Prostate gland (tissue), 2 donors: ENCODE measurements at regions not wholly inside any gene's neighbourhood (a gene's known extent, or its start where the extent isn't known, plus 50 kb on each side); places are given as distances from the start of the nearest gene placed in this dataset.
"Not testable (repeated sequence)": the region's sequence is repeated elsewhere in the genome, so short reads cannot be mapped to it uniquely, and the experiment has no call there.

ENCODE experiments used
- DNase-seq: peaks from one replicate; pipeline ENCODE4 v3.0.0-alpha.2; 2019; ENCODE audit warnings: low spot score
- H3K27ac ChIP-seq, 2 donors: fragments of 200-600 bp; sonication (generic); 2 replicates each; pipeline ENCODE4 v1.5.1; 2017 to 2019
- H3K27me3 ChIP-seq: fragments of 200-600 bp; sonication (generic); replicated peaks from 2 replicates; pipeline ENCODE4 v1.5.1; 2019; ENCODE audit not compliant: insufficient read depth
- H3K36me3 ChIP-seq, 2 donors: fragments of 200-600 bp; sonication (generic); 1 replicate in 1 of 2; 2 replicates in 1 of 2; pipeline versions ENCODE4 v1.5.1 to v1.8.1; 2017 to 2019
- H3K4me1 ChIP-seq: fragments of 200-600 bp; sonication (generic); replicated peaks from 2 replicates; pipeline ENCODE4 v1.5.1; 2019
- H3K4me3 ChIP-seq, 2 donors: fragments of 200-600 bp; sonication (generic); 2 replicates each; pipeline ENCODE4 v1.5.1; 2017 to 2019
- H3K9me3 ChIP-seq: fragments of 200-600 bp; sonication (generic); 2 replicates; pipeline ENCODE4 v1.5.1; 2017
- WGBS: methylation state at CpG from one replicate; pipeline ENCODE4 v1.1.5; 2018; 5-methylcytosine and 5-hydroxymethylcytosine counted together
- intact Hi-C: fragments of 100-400 bp; cut with DNase I; formaldehyde crosslinking; loops from one replicate; pipeline ENCODE4 v1.14.2; 2022

DNA sequence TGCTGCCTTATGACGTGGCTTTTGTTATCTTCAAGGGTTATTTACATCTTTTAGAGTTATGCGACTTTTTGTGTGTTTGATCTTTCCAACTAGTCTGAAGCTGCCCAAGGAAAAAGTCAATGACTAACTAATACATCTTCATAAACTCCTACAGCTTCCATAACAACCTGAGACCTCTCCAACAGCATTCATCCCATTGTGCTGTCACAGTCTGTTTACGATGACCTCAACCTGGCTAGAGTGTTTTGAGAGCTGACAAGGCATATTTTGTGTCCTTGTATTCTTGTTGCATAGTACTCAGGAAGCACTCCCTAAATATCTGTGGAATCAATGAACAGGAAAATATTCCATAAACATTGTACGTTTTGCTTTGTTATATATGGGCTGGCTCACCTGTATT is 100.2 kb upstream of the NBPF26 start:
- no CpG with 5 or more reads among the region's 4 CpGs for WGBS
- H3K27me3 ChIP-seq, H3K36me3 ChIP-seq, H3K27ac ChIP-seq, DNase-seq, H3K4me3 ChIP-seq, intact Hi-C loops, H3K9me3 ChIP-seq, H3K4me1 ChIP-seq: not testable (repeated sequence)

DNA sequence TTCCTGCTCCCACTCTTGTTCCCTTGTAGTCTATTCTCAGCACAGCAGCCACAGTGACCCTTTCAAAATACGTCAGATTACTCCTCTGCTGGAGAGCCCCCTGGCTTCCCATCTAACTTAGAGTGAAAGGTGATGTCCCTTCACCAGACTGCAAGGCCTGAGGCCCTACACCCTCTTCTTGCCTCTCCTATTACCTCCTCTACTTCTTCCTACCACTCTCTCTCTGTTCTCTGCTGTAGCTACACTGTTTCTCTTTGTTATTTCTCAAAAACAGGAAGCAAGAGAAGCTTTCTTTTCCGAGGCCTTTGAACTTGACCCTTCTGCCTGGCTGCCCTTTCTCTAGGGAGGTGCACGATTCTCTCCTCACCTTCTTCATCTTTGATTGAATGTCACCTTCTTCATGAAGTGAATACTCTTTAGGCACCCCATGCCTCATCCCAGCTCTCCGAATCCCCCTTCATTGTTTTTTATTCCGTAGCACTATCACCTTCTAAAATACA is 99.1 kb upstream of the NBPF26 start:
- DNase-seq, H3K9me3 ChIP-seq, intact Hi-C loops, H3K4me3 ChIP-seq, H3K27me3 ChIP-seq, H3K36me3 ChIP-seq, H3K4me1 ChIP-seq, H3K27ac ChIP-seq: not testable (repeated sequence)
- 93% methylated on average over 4 of the region's 5 CpGs for WGBS

DNA sequence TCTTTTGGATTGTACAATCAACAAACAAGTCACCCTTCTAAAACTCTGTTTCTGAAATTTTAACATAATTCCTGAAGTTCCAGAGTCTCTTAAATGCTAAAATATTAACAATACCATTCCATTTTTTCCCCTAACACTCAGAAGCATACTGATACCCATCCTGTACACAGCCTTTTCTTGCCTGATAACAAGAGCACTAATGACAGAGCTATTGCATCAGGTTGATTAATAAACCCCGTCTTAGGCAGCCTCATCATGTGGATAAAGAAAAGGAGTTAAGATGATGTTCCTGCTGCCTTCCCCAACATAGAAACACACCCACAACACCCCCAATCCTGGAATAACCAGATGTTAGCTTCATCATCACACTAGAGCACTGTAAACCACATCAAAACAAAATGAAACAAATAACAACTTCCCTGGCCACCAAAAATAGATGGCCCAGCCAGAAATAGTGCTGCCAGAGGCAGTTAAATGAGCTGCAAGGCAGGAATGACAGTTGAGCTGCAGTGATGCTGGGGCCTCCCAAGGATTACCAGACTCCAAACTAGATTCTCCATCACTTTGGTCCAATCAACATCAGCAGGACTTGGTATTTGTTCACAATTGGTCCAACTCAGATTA is 93.8 kb upstream of the NBPF26 start:
- intact Hi-C loops, H3K27ac ChIP-seq, H3K9me3 ChIP-seq, H3K4me3 ChIP-seq, DNase-seq, H3K4me1 ChIP-seq, H3K36me3 ChIP-seq, H3K27me3 ChIP-seq: not testable (repeated sequence)
- no CpG with 5 or more reads among the region's 1 CpG for WGBS

DNA sequence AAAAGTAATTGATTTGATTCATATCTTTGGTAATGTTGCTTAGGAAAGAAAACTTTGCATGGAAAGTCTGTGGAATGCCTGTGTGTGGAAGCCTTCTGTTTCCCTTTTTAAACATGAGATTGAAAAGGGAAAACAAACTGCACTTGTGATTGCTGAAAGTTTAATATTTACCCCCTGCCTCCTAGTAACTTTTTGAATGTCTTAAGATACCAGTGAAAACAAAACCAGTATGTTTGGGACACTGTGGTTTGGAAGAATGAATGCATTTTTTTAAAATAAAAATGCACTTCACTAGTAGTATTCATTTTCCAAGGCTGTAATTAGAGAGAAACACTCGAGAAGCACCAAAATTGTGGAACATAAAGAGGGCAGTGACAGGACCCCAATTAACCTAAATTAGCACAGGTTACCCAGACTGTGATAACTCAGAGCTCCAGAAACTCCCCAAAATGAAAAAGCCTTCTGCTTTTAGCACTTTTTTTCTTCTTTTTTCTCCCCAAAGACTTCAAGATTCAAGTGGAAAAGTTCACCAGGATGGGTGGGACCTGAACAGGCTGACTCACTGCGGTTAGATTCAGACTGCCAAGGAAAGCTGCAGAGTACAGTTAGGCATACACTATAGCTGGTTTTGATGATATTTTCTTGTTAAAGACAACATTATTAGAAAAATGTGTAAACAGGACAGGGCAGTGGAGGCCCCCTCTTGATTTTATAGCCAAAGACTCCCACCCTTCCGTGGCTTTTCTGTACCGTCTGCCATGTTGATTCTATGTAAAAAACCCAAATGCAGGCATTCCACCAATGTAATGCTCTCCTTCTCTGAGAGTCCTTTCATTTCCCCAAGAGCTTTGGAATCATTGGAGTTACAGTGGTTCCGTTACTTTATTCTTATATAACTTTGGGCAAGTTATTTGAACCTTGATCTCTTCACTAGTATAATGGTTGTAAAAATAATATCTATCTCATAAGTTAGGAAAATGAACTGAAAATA is 88.6 kb upstream of the NBPF26 start:
- H3K27me3 ChIP-seq, H3K4me1 ChIP-seq, DNase-seq, H3K9me3 ChIP-seq, H3K27ac ChIP-seq, H3K4me3 ChIP-seq, H3K36me3 ChIP-seq, intact Hi-C loops: not testable (repeated sequence)
- WGBS: no CpG with 5 or more reads among the region's 5 CpGs

DNA sequence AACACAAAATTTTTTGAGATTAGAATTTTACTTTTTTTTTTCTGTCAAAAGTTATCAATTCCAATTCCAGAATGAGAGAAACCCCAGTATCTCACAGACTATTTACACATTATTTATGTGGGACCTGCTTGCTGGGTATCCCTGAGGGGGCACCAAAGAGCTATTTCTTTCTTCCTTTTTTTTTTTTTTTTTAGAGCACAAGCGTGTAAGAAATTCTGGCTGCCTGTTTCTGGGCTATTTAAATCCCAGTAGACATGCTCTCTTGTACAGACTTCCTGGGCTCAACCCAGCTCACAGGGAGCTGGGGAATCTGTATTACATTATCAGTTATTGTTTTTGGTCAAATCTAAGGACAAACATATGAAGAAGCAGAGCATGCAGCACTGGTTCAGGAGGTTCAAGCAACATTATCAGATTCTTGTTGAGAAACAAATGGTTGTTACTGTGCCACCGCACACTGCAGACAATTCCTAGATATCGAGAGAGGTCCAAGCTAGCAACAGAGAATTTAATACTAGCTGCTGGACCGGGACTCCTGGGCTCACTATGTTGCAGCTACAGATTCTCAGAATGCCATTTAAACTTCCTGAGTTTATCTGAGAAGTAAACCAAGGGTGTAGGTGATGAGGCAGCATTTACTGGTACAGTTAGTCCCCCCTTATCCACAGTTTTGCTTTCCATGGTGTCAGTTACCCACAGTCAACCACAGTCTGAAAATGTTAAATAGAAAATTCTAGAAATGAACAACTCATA is 83.3 kb upstream of the NBPF26 start:
- H3K4me1 ChIP-seq, H3K27ac ChIP-seq, H3K36me3 ChIP-seq, H3K9me3 ChIP-seq, intact Hi-C loops, H3K27me3 ChIP-seq, DNase-seq, H3K4me3 ChIP-seq: not testable (repeated sequence)
- WGBS: no CpG with 5 or more reads among the region's 4 CpGs

DNA sequence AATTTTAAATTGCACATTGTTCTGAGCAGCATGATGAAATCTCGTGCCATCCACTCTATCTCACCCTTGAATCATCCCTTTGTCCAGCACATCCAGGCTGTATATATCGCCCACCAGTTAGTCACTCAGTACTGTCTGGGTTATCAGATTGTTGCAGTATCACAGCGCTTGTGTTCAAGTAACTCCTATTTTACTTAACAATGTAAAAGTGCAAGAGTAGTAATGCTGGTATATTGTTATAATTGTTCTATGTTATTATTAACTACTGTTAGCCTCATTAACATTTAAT is 82.8 kb upstream of the NBPF26 start:
- H3K4me3 ChIP-seq, H3K36me3 ChIP-seq, H3K27ac ChIP-seq, H3K9me3 ChIP-seq, DNase-seq, intact Hi-C loops, H3K4me1 ChIP-seq, H3K27me3 ChIP-seq: not testable (repeated sequence)
- WGBS: no CpG with 5 or more reads among the region's 3 CpGs

DNA sequence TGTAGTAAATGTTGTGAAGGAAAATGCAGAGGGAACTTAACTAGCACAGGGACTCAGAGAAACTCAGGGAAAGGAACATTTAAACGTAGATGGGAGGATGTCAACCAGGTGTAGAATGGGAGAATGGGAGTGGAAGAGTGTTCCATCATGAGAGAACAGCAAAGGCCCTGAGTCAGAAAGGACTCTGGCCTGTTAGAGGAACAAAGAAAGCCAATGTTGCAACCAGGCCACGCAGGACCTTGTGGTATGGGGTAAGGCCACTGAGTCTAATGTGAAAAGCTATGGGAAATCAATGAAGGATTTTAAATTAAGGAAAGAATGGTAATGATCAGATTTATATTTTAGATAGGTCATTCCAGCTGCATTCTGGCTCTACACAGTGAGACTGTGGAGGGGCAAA is 76.6 kb upstream of the NBPF26 start:
- H3K36me3 ChIP-seq, DNase-seq, intact Hi-C loops, H3K4me3 ChIP-seq, H3K9me3 ChIP-seq, H3K27me3 ChIP-seq, H3K4me1 ChIP-seq, H3K27ac ChIP-seq: not testable (repeated sequence)
- WGBS: no CpG with 5 or more reads among the region's 2 CpGs

DNA sequence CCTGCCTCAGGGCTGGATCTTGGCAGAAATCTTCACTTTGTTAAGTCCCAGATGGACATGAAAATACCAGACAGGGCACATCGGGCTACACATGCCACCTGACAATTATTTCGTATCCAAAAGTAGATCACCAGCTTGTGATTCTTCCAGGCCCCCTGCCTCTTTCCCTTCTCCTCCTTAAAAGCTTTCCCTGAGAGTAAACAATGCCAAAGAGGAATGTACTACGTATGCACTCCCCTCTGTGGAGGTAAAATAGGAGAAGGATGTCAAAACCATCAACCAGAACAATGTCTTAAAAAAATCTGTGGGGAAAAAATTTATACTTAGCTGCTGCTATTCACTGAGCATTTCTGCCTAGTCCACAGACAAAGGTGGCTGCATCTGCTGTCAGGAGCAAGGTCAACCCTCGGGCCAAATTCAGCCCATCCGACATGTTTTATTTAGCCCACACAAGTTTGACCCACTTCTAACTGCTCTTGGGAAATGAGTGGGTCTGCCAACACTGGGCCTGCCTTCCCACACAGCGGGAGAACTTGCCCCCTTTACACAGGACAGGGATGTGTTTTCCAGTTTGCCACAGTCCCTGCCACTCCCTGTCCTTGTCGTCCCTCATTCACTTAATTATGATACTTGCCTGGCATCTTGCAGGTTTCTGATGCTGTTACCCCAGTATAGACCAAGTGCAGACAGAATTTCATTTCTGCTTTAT is 74.7 kb upstream of the NBPF26 start:
- H3K27ac ChIP-seq, DNase-seq, H3K9me3 ChIP-seq, H3K36me3 ChIP-seq, intact Hi-C loops, H3K4me1 ChIP-seq, H3K4me3 ChIP-seq, H3K27me3 ChIP-seq: not testable (repeated sequence)
- no CpG with 5 or more reads among the region's 7 CpGs for WGBS

DNA sequence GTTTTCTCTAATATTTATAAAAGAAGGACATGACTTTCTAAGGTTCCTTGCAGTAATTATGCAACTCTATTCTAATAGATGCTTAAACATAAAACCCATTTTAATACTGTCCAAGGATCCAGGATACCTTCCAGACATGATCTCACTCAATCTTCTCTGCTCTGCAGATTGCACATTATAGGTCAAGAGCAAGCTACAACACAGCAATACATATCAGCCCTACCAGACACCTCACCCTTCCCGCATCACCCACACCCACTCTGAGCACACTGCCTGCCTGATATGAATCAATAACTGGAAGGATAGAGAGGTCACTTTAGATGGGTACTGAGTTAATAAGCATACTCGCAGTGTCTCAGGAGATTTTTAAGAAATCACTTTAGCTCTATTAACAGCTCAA is 74.0 kb upstream of the NBPF26 start:
- H3K27me3 ChIP-seq, DNase-seq, H3K9me3 ChIP-seq, H3K4me3 ChIP-seq, H3K4me1 ChIP-seq, intact Hi-C loops, H3K27ac ChIP-seq, H3K36me3 ChIP-seq: not testable (repeated sequence)
- no CpG with 5 or more reads among the region's 2 CpGs for WGBS

DNA sequence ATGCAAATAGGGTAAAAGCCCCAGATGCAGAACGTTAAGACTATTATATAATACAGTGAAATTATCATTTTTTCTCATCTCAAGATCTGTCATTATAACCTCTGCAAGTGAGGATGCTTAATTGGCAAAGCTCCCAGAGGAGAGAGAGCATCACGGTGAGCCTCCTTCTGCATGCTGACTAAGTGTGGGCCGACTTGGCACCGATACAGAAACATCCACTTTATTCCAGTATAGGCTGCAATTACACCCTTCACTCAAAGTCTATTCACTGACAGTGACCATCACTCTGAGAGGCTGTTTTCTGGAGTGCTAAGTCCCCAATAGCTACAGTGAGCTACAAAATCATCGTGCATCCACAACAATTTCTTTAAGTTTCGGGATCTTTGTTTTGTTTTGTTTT is 69.6 kb upstream of the NBPF26 start:
- H3K9me3 ChIP-seq, H3K27me3 ChIP-seq, H3K27ac ChIP-seq, DNase-seq, H3K36me3 ChIP-seq, H3K4me1 ChIP-seq, H3K4me3 ChIP-seq, intact Hi-C loops: not testable (repeated sequence)
- 10% methylated on average over 1 of the region's 6 CpGs for WGBS

DNA sequence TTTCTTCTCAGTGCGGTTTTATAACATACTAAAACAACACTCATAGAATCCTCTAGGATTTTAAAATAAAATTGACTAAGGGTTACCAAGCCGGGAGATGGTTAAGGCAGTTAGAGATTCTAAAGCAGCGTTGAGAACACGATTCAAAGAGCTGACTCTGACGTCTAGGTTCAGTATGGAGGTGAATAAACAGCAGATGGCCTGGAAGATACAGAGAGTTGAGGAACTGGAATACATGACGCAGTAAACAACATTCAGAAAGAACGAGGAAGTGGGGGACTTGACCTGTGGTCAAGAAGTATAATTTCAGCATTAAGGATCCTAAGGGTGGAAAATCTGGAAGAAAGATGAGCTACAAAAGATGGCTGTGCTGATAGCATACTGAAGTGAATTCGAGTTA is 68.4 kb upstream of the NBPF26 start:
- H3K4me3 ChIP-seq, DNase-seq, H3K4me1 ChIP-seq, H3K27ac ChIP-seq, H3K9me3 ChIP-seq, H3K27me3 ChIP-seq, H3K36me3 ChIP-seq, intact Hi-C loops: not testable (repeated sequence)
- WGBS: no CpG with 5 or more reads among the region's 8 CpGs

DNA sequence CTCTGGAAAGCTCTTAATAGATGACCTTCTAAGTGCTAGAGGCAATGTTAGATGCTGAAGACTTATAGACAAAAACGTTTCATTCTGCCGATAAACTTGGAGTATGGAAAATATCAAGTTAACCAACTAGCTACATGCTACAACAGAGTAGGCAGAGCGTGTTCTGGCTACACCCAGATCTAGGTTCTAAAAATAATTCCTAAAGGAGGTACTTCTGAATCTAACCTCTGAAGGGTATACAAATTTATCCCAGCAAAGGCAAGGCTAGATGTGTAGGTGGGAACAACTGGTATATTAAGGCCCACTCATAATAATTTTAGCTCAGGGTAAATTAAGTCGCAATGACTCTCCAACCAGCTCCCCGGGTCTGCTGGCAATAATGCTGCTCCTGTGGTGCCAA is 67.6 kb upstream of the NBPF26 start:
- H3K4me1 ChIP-seq, intact Hi-C loops, H3K9me3 ChIP-seq, DNase-seq, H3K27ac ChIP-seq, H3K4me3 ChIP-seq, H3K27me3 ChIP-seq, H3K36me3 ChIP-seq: not testable (repeated sequence)
- no CpG with 5 or more reads among the region's 5 CpGs for WGBS
